Spleen (tissue), 7 donors: ENCODE measurements at regions not wholly inside any gene's neighbourhood (a gene's known extent, or its start where the extent isn't known, plus 50 kb on each side); places are given as distances from the start of the nearest gene placed in this dataset.

Experiments
- POLR2A ChIP-seq, 3 donors: fragments of 450-650 bp; IDR thresholded peaks; one replicate each; pipeline ENCODE4 v1.5.1; 2017; ENCODE audit warnings: antibody characterized with exemption in 3 of 3, mild to moderate bottlenecking in 1 of 3
- POLR2AphosphoS5 ChIP-seq, 3 donors: sonication (generic); formaldehyde crosslinking; IDR thresholded peaks; one replicate each; pipeline ENCODE4 v1.5.1; 2017; ENCODE audit warnings: antibody characterized with exemption in 3 of 3
- TF ChIP-seq, protein P1 (sequence below), 11 experiments: fragments of 200-600 bp in 7 of 11; fragments of 450-650 bp in 4 of 11; sonication (generic) in 4 of 11; IDR thresholded peaks in 8 of 11; conservative IDR thresholded peaks in 3 of 11; 1 replicate in 7 of 11; 2 replicates in 4 of 11; pipeline versions ENCODE4 v1.4.0 to v1.8.0; 2016 to 2021; ENCODE audit warnings: antibody characterized with exemption in 11 of 11, inconsistent platforms in 4 of 11, mild to moderate bottlenecking in 1 of 11
- donor health status: DM: no; HTN: no; CAD: no; lungs with moderate emphysema.
- donor health status: DM: no; HTN: no; CAD: no.
- donor health status: DM: no; HTN: no; CAD: no.

GRCh38 chr18:65260030-65260429, 490.8 kb upstream of the CDH7 start:
- no peak for TF ChIP-seq POLR2AphosphoS5 (IDR thresholded peaks at IDR 0.05)
- TF ChIP-seq, protein P1, sequence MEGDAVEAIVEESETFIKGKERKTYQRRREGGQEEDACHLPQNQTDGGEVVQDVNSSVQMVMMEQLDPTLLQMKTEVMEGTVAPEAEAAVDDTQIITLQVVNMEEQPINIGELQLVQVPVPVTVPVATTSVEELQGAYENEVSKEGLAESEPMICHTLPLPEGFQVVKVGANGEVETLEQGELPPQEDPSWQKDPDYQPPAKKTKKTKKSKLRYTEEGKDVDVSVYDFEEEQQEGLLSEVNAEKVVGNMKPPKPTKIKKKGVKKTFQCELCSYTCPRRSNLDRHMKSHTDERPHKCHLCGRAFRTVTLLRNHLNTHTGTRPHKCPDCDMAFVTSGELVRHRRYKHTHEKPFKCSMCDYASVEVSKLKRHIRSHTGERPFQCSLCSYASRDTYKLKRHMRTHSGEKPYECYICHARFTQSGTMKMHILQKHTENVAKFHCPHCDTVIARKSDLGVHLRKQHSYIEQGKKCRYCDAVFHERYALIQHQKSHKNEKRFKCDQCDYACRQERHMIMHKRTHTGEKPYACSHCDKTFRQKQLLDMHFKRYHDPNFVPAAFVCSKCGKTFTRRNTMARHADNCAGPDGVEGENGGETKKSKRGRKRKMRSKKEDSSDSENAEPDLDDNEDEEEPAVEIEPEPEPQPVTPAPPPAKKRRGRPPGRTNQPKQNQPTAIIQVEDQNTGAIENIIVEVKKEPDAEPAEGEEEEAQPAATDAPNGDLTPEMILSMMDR (IDR thresholded peaks at IDR 0.05 in 8 of 11, conservative IDR thresholded peaks at IDR 0.05 in 3 of 11): no peak
- TF ChIP-seq POLR2A (IDR thresholded peaks at IDR 0.05): no peak
